Thyroid gland (tissue), 4 donors: ENCODE measurements at regions not wholly inside any gene's neighbourhood (a gene's known extent, or its start where the extent isn't known, plus 50 kb on each side); places are given as distances from the start of the nearest gene placed in this dataset.

Experiments
- CTCF ChIP-seq, 6 experiments: fragments of 200-600 bp in 3 of 6; fragments of 450-650 bp in 3 of 6; sonication (generic) in 3 of 6; IDR thresholded peaks; one replicate each; pipeline ENCODE4 v1.5.1; 2016 to 2019; ENCODE audit warnings: antibody characterized with exemption in 6 of 6, mild to moderate bottlenecking in 2 of 6, inconsistent platforms in 1 of 6, moderate library complexity in 1 of 6
- POLR2A ChIP-seq, 2 donors: fragments of 450-650 bp; IDR thresholded peaks; one replicate each; pipeline ENCODE4 v1.6.1; 2017; ENCODE audit warnings: antibody characterized with exemption in 2 of 2, mild to moderate bottlenecking in 2 of 2, moderate library complexity in 1 of 2

- TF ChIP-seq CTCF (IDR thresholded peaks at IDR 0.05): no peak
- TF ChIP-seq POLR2A (IDR thresholded peaks at IDR 0.05): no peak
Observed at GRCh38 chr6:33905071-33905609, 101.3 kb upstream of the MLN start.
